HG02870 (cell line): ENCODE measurements at regions not wholly inside any gene's neighbourhood (a gene's known extent, or its start where the extent isn't known, plus 50 kb on each side); places are given as distances from the start of the nearest gene placed in this dataset.

Experiments used
- ATAC-seq: cut with Tn5 transposase; IDR thresholded peaks from one replicate; pipeline ENCODE4 v1.9.1; 2021; ENCODE audit warnings: mild to moderate bottlenecking, moderate library complexity; ENCODE audit not compliant: unreplicated experiment

DNA sequence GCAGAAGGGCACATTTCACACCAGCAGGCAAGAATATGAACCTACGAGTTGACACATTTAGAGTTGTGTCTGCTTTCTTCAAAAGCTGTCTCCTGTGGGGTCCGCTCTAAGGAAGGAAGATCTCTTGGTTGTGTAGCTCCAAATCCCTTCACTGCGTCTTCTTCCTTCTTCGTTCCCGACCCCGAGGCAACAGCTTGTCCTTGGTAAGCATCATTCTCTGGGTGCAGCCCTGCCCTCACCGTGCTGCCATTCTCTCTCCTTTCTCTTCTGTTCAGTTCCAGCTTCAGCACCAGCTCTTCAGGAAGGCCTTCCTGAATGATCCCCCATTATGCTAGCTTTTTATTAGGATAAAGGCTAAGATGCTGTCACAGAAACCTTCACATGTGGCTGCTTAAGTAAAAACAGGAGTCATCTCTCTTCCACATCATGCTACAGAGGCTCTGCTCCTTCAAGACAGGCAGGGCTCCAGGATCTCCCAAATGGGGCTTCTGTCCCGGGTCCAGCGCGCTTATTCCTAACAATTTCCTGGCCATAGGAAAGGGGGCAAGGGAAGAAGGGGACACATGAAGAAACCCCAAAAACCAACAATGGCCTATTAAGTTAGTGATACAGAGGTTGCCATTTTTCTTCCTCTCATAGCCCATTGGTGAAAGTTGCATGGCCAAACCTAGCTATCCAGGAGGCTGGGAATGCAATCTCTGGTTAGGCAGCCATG lies 52.2 kb upstream of the SHH start:
- no peak for ATAC-seq

DNA sequence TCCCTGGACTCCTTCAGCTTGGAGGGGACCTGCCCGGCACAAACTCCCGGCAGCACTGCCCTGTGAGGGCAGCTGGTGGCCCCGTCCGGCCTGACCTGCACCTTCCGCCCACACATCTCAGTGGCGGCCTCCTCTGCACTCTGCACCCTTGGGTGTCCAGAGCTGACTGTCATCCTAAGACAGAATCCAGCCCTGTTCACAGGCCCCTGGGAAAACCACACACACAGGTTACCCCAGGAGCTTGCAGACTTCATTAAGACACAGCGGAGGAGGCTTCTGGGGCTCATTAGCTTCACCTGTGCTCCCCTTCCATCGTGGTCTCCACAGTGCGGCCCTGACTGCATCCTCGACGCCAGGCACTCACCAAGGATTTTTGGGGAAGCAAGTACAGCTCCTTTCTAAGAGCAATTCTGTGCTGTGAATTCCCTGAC lies 51.5 kb upstream of the SHH start:
- ATAC-seq = no peak

DNA sequence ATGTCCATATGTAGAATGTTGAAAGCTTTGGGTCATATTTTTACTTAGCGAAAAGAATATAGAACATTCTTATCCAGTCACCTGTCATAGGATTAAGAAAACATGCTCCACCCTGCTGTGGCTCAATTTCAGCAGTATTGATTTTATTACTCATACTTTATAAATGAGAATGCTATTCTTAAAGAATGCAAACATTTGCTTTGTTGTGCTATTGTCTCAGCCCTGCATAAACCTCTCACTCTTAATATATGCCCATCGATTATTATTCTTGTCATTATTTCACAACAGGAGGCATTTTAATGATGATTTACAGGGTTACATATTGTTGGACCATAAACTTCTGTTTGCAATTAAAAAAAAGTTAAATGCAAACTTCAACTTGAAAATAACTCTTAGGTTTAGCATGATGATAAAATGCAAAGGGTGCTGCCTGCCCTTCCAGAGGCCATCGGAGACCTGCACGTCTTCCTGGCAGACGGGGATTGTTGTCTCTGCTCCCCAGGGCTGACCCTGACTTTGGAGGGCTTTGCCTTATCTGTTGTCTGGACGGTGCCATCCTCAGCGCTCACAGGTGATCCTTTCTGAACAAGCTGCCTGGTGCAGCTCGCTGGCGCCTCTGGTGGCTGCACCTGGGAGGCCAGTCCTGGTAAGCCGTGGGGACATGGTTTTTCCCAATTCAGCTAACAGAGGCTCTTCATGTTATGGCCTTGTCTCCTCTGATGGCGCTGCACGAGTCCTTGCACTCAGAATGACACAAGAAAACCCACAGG lies 50.0 kb upstream of the SHH start:
- no peak for ATAC-seq
